ENCODE measurements at regions not wholly inside any gene's neighbourhood (a gene's known extent, or its start where the extent isn't known, plus 50 kb on each side); places are given as distances from the start of the nearest gene placed in this dataset.

GRCh38 chr18:59764281-59764680 is 67.1 kb upstream of the CCBE1 start:
- 32 to 41% methylated on average over 4 of the region's 4 CpGs for WGBS, 2 experiments (ENCODE audit: low coverage in 1 of 2, low lambda C conversion rate in 2 of 2, missing lambda C conversion rate in 2 of 2)
- Histone ChIP-seq H3K27me3 (replicated peaks; ENCODE audit: insufficient read depth) (no peaks in the 10 kb centered on the region), H3K27ac (no peak overlapping the region), H3K9ac (no peak overlapping the region), H3K36me3 (ENCODE audit: low read depth) (no peaks in the 10 kb centered on the region), H3F3A (ENCODE audit: insufficient read depth) (peaks cover 24% of the 10 kb centered on the region), H3K4me3 (no peak overlapping the region), H3K4me1 (ENCODE audit: insufficient read depth) (peaks cover 27% of the 10 kb centered on the region), H3K4me2 (ENCODE audit: unreplicated experiment) (no peak overlapping the region), H2AFZ (no peak overlapping the region), H3K9me2 (ENCODE audit: insufficient read depth) (no peaks in the 10 kb centered on the region), H3K79me2 (ENCODE audit: insufficient read depth) (no peaks in the 10 kb centered on the region), H3K9me3 (ENCODE audit: low read depth) (no peaks in the 10 kb centered on the region), H4K20me1 (ENCODE audit: insufficient read depth) (no peaks in the 10 kb centered on the region)
- no peak for DNase-seq
- no peak for TF ChIP-seq EZH2 (IDR thresholded peaks at IDR 0.05; ENCODE audit: insufficient read depth, poor library complexity, severe bottlenecking)
- no peak for TF ChIP-seq EZH2phosphoT487 (IDR thresholded peaks at IDR 0.05; ENCODE audit: insufficient read depth, low read depth)
- in situ Hi-C loops (cut with MboI) = no loop called here

GRCh38 chr18:59763541-59764136 is 66.4 kb upstream of the CCBE1 start:
- H2AFZ ChIP-seq = no peak overlapping the region
- H3K79me2 ChIP-seq (ENCODE audit: insufficient read depth) = no peaks in the 10 kb centered on the region
- no peak for DNase-seq
- no peaks in the 10 kb centered on the region for H3K9me3 ChIP-seq (ENCODE audit: low read depth)
- H3K9ac ChIP-seq = no peak overlapping the region
- no peaks in the 10 kb centered on the region for H4K20me1 ChIP-seq (ENCODE audit: insufficient read depth)
- no peaks in the 10 kb centered on the region for H3K36me3 ChIP-seq (ENCODE audit: low read depth)
- H3F3A ChIP-seq (ENCODE audit: insufficient read depth) = peaks cover 18% of the 10 kb centered on the region
- no peak overlapping the region for H3K4me2 ChIP-seq (ENCODE audit: unreplicated experiment)
- peaks cover 21% of the 10 kb centered on the region for H3K4me1 ChIP-seq (ENCODE audit: insufficient read depth)
- H3K27me3 ChIP-seq (replicated peaks; ENCODE audit: insufficient read depth) = no peaks in the 10 kb centered on the region
- no peak overlapping the region for H3K27ac ChIP-seq
- TF ChIP-seq EZH2phosphoT487 (IDR thresholded peaks at IDR 0.05; ENCODE audit: insufficient read depth, low read depth) (no peak), EZH2 (IDR thresholded peaks at IDR 0.05; ENCODE audit: insufficient read depth, poor library complexity, severe bottlenecking) (no peak)
- H3K4me3 ChIP-seq = no peak overlapping the region
- in situ Hi-C loops (cut with MboI) = no loop called here
- WGBS, 2 experiments (ENCODE audit: low coverage in 1 of 2, low lambda C conversion rate in 2 of 2, missing lambda C conversion rate in 2 of 2) = 86 to 93% methylated on average over 2 of the region's 2 CpGs
- no peaks in the 10 kb centered on the region for H3K9me2 ChIP-seq (ENCODE audit: insufficient read depth)

DNA sequence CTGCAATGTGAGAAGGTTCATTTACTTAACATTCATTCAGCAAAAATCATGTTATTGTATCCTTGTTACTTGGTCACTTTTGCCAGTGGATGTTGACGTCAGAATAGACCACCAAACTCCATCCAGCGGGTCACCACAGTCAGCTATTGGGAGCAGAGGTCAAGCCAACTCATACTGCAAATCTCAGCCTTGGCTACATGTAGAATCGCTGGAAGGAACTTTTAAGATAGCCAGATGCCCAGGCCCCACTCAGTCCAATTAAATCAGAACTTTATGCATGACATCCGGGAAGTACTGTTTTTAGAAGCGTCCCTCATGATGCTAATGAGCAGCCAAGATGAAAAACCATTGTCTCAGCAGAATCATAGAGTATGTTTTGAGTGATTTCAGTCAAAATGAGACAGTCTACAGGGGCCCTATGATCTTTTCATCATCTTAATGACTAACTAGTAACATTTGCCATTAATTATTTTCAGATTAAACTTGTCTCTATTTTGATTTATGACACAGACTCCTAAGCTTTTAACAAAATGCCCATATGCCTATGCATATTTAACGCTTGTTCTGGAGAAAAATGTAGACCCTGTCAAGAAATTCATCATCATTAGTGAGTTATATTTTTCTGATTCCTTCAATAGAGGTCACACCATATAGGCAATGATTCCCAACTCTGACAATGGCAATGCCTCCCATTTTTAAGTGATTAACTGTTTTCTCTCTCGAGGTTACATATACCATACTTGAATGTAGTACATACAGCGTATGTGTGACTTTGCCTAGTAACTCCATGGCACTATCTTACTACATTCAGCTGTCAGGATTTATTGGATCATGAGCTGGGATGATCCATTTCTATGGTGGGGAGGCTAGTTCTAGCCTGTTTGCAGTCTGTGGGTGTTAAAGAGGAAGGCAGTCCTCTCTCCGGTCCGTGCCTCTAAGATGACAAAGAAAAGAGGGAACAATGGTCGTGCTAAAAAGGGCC is 63.7 kb upstream of the CCBE1 start:
- in situ Hi-C loops (cut with MboI) = no loop called here
- no peaks in the 10 kb centered on the region for H3F3A ChIP-seq (ENCODE audit: insufficient read depth)
- no peaks in the 10 kb centered on the region for H3K9me2 ChIP-seq (ENCODE audit: insufficient read depth)
- H3K27ac ChIP-seq = no peak overlapping the region
- no peaks in the 10 kb centered on the region for H3K79me2 ChIP-seq (ENCODE audit: insufficient read depth)
- 0 out of 2 replicates have a peak, but pooled peaks cover 6% of the 10 kb centered on the region for H3K4me1 ChIP-seq (ENCODE audit: insufficient read depth)
- no peaks in the 10 kb centered on the region for H4K20me1 ChIP-seq (ENCODE audit: insufficient read depth)
- H3K9ac ChIP-seq = no peak overlapping the region
- H3K27me3 ChIP-seq (replicated peaks; ENCODE audit: insufficient read depth) = no peaks in the 10 kb centered on the region
- H3K9me3 ChIP-seq (ENCODE audit: low read depth) = no peaks in the 10 kb centered on the region
- H3K4me3 ChIP-seq = no peak overlapping the region
- H3K36me3 ChIP-seq (ENCODE audit: low read depth) = no peaks in the 10 kb centered on the region
- no peak overlapping the region for H3K4me2 ChIP-seq (ENCODE audit: unreplicated experiment)
- 61 to 65% methylated on average over 11 of the region's 11 CpGs for WGBS, 2 experiments (ENCODE audit: low coverage in 1 of 2, low lambda C conversion rate in 2 of 2, missing lambda C conversion rate in 2 of 2)
- DNase-seq = no peak
- TF ChIP-seq EZH2 (IDR thresholded peaks at IDR 0.05; ENCODE audit: insufficient read depth, poor library complexity, severe bottlenecking) (no peak), EZH2phosphoT487 (IDR thresholded peaks at IDR 0.05; ENCODE audit: insufficient read depth, low read depth) (no peak)
- H2AFZ ChIP-seq = no peak overlapping the region

DNA sequence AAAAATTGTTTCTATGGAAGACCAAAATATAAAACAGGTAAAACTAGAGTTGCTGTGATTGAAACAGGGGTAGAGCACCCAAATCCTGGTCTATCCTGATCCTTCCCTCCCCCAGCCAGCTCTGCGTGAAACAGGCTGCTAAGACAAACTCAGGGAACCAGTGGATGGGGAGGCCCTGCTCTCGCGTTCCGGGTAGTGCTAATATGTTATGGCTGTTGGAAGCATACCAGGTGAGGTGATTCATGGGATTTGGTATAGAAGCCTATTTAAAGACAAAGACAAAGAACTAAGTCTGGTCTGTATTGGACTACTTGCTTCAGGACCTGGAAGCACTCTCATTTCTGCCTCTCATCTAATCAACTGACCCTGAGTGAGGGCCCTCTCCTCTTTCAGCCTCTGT is 63.0 kb upstream of the CCBE1 start:
- H3K36me3 ChIP-seq (ENCODE audit: low read depth) = no peaks in the 10 kb centered on the region
- H2AFZ ChIP-seq = no peak overlapping the region
- H4K20me1 ChIP-seq (ENCODE audit: insufficient read depth) = no peaks in the 10 kb centered on the region
- H3K9ac ChIP-seq = no peak overlapping the region
- H3K4me1 ChIP-seq (ENCODE audit: insufficient read depth) = 0 out of 2 replicates have a peak, but pooled peaks cover 6% of the 10 kb centered on the region
- no peaks in the 10 kb centered on the region for H3K9me2 ChIP-seq (ENCODE audit: insufficient read depth)
- no peak overlapping the region for H3K27ac ChIP-seq
- no peaks in the 10 kb centered on the region for H3K27me3 ChIP-seq (replicated peaks; ENCODE audit: insufficient read depth)
- WGBS, 2 experiments (ENCODE audit: low coverage in 1 of 2, low lambda C conversion rate in 2 of 2, missing lambda C conversion rate in 2 of 2) = 94 to 98% methylated on average over 4 of the region's 4 CpGs
- H3K4me2 ChIP-seq (ENCODE audit: unreplicated experiment) = no peak overlapping the region
- DNase-seq = no peak
- in situ Hi-C loops (cut with MboI) = no loop called here
- no peaks in the 10 kb centered on the region for H3K79me2 ChIP-seq (ENCODE audit: insufficient read depth)
- TF ChIP-seq EZH2 (IDR thresholded peaks at IDR 0.05; ENCODE audit: insufficient read depth, poor library complexity, severe bottlenecking) (no peak), EZH2phosphoT487 (IDR thresholded peaks at IDR 0.05; ENCODE audit: insufficient read depth, low read depth) (no peak)
- no peaks in the 10 kb centered on the region for H3F3A ChIP-seq (ENCODE audit: insufficient read depth)
- H3K9me3 ChIP-seq (ENCODE audit: low read depth) = no peaks in the 10 kb centered on the region
- no peak overlapping the region for H3K4me3 ChIP-seq

Data from GM23248 (cell line).